Astrocyte of the cerebellum (primary cell): ENCODE measurements at regions not wholly inside any gene's neighbourhood (a gene's known extent, or its start where the extent isn't known, plus 50 kb on each side); places are given as distances from the start of the nearest gene placed in this dataset.

Source experiments
- DNase-seq: peaks from one replicate; pipeline ENCODE4 v3.0.0-alpha.2; 2011; ENCODE audit warnings: low read depth
- H3K4me3 ChIP-seq: 2 replicates; pipeline ENCODE4 v1.5.1; 2011; ENCODE audit warnings: mild to moderate bottlenecking, low read depth, low read length, moderate library complexity
- in situ Hi-C: cut with HindIII; loops from 2 replicates; pipeline ENCODE4 v1.10.0; 2017; ENCODE audit warnings: low sequenced_read_pairs
- TF ChIP-seq, protein P1 (sequence below): IDR thresholded peaks from 2 replicates; pipeline ENCODE4 v1.5.1; 2012; ENCODE audit warnings: low read length, low read depth, moderate library complexity, mild to moderate bottlenecking; ENCODE audit errors: missing control alignments

DNA sequence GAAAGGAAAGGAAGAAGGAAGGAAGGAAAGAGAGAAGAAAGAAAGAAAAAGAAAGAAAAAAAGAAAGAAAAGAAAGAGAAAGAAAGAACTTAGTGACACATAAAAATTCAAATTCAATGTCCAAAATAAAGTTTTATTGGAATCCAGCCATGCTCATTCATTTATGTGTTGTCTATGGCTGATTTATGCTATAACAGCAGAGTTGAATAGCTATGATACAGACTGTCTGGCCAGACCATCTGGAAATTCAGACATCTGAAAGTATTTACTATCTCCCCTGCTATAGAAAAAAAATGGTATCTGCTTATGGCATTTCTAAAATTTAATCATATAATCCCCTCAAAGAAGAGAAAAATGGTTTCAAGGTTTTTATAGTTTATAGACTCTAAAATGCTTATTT, 79.4 kb upstream of the RRP15 start:
- in situ Hi-C loops = no loop called here
- TF ChIP-seq, protein P1, sequence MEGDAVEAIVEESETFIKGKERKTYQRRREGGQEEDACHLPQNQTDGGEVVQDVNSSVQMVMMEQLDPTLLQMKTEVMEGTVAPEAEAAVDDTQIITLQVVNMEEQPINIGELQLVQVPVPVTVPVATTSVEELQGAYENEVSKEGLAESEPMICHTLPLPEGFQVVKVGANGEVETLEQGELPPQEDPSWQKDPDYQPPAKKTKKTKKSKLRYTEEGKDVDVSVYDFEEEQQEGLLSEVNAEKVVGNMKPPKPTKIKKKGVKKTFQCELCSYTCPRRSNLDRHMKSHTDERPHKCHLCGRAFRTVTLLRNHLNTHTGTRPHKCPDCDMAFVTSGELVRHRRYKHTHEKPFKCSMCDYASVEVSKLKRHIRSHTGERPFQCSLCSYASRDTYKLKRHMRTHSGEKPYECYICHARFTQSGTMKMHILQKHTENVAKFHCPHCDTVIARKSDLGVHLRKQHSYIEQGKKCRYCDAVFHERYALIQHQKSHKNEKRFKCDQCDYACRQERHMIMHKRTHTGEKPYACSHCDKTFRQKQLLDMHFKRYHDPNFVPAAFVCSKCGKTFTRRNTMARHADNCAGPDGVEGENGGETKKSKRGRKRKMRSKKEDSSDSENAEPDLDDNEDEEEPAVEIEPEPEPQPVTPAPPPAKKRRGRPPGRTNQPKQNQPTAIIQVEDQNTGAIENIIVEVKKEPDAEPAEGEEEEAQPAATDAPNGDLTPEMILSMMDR = no peak
- no peak for DNase-seq
- no peak overlapping the region for H3K4me3 ChIP-seq

DNA sequence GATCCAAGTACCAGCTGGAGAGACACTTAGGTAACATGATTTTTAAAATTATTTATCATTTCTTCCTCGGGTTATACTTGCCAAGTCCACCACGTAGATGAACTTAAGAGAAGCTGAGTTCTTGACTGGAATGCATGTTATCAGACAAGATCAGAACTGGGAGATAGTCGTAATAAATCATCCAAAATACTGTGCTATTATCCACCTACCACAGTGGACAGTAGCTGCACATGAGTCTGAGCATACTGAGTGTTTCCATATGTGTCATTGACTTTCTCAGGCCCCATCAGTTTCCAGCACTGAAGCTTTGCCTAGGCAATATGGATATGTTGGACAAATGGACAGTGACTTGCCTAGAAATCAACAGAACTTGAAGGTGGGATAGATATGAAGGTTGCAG, 77.9 kb upstream of the RRP15 start:
- TF ChIP-seq, protein P1 = no peak
- in situ Hi-C loops = no loop called here
- H3K4me3 ChIP-seq = no peak overlapping the region
- DNase-seq = no peak

DNA sequence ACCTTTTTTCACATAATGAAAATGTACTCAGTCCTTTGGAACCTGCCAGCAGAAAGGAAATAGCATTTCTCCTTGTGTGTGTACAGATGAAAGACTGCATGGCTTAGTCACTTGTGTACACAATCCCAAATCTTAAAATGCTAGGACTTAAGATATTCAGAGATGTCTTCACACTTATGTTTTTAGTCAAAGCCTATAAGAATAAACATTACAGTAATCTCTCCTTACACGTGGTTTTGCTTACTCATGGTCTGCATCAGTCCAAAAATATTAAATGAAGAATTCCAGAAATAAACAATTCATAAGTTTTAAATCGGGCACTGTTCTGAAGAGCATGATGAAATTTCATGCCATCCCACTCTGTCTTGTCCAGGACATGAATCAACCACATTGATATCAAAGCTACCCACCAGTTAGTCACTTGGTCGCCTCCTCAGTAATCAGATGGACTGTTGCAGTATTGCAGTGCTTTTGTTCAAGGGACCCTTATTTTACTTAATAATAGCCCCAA, 75.7 kb upstream of the RRP15 start:
- no peak overlapping the region for H3K4me3 ChIP-seq
- no peak for DNase-seq
- in situ Hi-C loops = no loop called here
- TF ChIP-seq, protein P1 = no peak

DNA sequence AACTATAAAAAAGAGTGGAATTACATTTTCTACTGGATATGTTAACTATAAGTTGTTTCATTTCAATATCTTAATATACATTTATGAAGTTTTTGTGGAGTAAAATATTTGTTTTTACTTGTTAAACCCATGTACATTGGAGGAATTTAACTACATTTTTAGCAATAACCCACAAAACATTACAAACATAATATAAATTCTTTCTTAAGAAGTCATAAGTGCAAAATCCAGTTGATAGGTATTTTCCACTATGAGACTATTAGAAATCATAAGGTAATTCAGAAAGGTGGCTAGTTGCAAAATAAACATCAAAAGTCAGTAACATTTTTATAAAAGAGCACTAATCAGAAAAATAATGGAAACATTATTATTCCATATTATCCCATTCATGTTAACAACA, 73.9 kb upstream of the RRP15 start:
- no peak for DNase-seq
- H3K4me3 ChIP-seq = no peak overlapping the region
- in situ Hi-C loops = no loop called here
- TF ChIP-seq, protein P1 = no peak

DNA sequence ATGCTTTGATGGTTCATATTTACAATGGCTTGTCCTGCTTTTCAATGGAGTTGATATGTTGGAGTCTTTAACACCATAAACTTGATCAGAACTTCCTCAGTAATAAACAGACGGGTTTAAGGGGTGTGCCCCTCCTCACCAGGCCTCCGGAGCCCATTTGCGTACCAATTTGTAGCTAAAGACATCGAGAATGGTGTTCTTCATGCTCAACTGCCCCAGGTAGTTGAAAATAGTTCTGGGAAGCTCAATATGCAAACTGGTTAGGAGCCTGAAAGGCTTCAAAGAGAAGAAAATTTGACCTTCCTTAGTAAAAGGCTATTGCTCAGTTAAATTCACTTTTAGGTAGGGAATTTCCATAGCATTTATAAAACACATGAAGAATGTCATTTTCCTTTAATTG, 68.1 kb upstream of the RRP15 start:
- in situ Hi-C loops = no loop called here
- TF ChIP-seq, protein P1 = no peak
- H3K4me3 ChIP-seq = no peak overlapping the region
- DNase-seq = no peak

DNA sequence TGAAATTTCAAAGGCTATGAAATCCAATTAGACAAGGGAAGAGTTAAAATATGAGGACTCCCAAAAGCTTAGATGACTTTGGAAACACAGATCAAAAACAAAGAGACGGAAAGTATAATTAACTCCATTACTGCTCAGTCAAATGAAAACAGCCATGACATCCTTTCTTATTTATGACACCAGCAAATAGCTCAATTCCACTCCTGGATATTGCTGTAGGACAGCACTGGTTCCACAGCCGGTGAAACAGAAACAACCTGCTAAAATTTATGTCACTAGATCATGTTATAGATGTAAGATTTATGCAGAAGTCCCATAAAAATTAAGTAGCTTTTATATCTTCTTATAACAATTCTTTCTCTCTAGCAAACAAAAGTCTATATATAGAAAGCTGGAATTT, 65.6 kb upstream of the RRP15 start:
- H3K4me3 ChIP-seq = no peak overlapping the region
- TF ChIP-seq, protein P1 = no peak
- DNase-seq = no peak
- in situ Hi-C loops = no loop called here

DNA sequence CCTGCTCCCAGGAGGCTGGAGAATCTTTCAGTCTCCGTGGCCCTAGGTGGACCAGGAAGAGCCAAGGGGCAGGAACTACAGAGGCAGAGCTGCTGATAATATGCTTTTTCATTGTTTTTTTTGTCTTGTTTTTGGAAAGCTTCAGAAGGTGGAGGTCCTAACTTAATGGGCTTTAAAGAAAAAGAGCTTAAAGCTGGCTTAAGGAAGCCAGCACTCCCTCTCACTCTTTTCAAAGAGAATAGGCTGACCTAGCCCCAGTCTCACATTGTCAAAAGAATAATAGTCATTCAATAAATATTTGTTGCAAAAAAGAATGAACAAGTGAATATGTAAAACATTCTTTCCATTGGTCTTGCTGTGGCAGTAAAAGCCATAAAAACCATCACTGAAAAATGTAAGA, 61.0 kb upstream of the RRP15 start:
- H3K4me3 ChIP-seq = no peak overlapping the region
- in situ Hi-C loops = no loop called here
- DNase-seq = no peak
- TF ChIP-seq, protein P1 = no peak
